ENCODE measurements at regions not wholly inside any gene's neighbourhood (a gene's known extent, or its start where the extent isn't known, plus 50 kb on each side); places are given as distances from the start of the nearest gene placed in this dataset.

GRCh38 chr13:76703216-76703615, 183.0 kb downstream of the KCTD12 start:
- no peak for TF ChIP-seq CTCF (IDR thresholded peaks at IDR 0.05; ENCODE audit: insufficient read depth, low read depth, low read length)
- no peak overlapping the region for H3K4me3 ChIP-seq (ENCODE audit: low read depth, low read length)
- no peak for DNase-seq (ENCODE audit: low read depth)

GRCh38 chr13:76697288-76697687, 188.9 kb downstream of the KCTD12 start:
- no peak overlapping the region for H3K4me3 ChIP-seq (ENCODE audit: low read depth, low read length)
- TF ChIP-seq CTCF (IDR thresholded peaks at IDR 0.05; ENCODE audit: insufficient read depth, low read depth, low read length) = no peak
- DNase-seq (ENCODE audit: low read depth) = no peak

- no peak for TF ChIP-seq CTCF (IDR thresholded peaks at IDR 0.05; ENCODE audit: insufficient read depth, low read depth, low read length)
- no peak for DNase-seq (ENCODE audit: low read depth)
- no peak overlapping the region for H3K4me3 ChIP-seq (ENCODE audit: low read depth, low read length)
Measured at GRCh38 chr13:76696370-76696769, 189.8 kb downstream of the KCTD12 start.

DNA sequence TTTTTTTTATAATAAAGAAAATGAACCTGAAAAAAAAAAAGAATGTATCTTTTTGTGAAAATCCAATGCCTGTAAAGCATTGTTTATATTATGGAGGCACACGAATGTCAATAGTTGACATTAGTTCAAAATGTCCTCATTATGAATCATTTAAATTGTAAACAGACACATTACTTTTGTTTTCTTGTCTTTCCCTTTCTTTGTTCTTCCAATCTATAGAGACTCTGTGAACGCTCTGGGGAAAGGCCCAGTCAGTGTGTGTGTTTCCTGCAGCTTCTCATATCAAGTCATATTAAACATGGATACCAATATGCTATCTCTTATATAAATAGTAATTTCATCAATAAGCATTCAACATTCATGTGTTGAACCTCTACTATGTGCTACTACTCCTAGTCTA, 193.1 kb downstream of the KCTD12 start:
- no peak overlapping the region for H3K4me3 ChIP-seq (ENCODE audit: low read depth, low read length)
- TF ChIP-seq CTCF (IDR thresholded peaks at IDR 0.05; ENCODE audit: insufficient read depth, low read depth, low read length) = no peak
- no peak for DNase-seq (ENCODE audit: low read depth)

GRCh38 chr13:76692346-76692745, 193.9 kb downstream of the KCTD12 start:
- no peak for TF ChIP-seq CTCF (IDR thresholded peaks at IDR 0.05; ENCODE audit: insufficient read depth, low read depth, low read length)
- H3K4me3 ChIP-seq (ENCODE audit: low read depth, low read length) = no peak overlapping the region
- DNase-seq (ENCODE audit: low read depth) = no peak

DNA sequence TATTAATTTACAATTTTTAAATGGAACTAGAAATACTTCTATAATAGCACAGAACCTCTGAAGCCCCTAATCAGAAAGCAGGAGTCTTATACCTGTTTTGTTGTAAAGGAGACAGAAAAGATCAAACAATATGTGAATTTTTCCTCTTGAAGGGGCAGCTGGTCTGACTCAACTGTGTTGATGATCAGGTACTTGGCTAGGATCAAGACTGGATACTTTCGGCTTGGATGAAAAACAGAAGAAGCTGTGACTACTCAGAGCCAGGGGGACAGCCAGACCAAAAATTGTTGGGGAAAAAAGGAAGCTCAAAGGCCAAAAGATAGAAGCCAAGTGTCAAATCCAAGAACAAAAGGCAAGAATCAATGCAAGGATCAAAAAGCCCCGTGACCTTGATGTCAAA, 195.6 kb downstream of the KCTD12 start:
- H3K4me3 ChIP-seq (ENCODE audit: low read depth, low read length) = no peak overlapping the region
- TF ChIP-seq CTCF (IDR thresholded peaks at IDR 0.05; ENCODE audit: insufficient read depth, low read depth, low read length) = no peak
- no peak for DNase-seq (ENCODE audit: low read depth)

DNA sequence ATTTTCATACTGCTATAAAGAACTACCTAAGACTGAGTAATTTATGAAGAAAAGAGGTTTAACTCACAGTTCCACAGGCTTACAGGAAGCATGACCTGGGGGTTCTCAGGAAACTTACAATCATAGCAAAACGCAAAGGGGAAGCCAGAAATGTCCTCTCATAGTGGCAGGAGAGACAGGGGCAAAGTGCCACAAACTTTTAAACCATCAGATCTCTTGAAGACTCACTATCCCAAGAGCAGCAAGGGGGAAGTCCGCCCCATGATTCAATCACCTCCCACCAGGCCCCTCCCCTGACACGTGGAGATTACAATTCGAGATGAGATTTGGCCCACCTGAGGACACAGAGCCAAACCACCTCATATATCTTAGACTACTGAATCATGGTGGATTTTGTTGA, 198.7 kb downstream of the KCTD12 start:
- TF ChIP-seq CTCF (IDR thresholded peaks at IDR 0.05; ENCODE audit: insufficient read depth, low read depth, low read length) = no peak
- no peak for DNase-seq (ENCODE audit: low read depth)
- no peak overlapping the region for H3K4me3 ChIP-seq (ENCODE audit: low read depth, low read length)
